ENCODE measurements at regions not wholly inside any gene's neighbourhood (a gene's known extent, or its start where the extent isn't known, plus 50 kb on each side); places are given as distances from the start of the nearest gene placed in this dataset.

DNA sequence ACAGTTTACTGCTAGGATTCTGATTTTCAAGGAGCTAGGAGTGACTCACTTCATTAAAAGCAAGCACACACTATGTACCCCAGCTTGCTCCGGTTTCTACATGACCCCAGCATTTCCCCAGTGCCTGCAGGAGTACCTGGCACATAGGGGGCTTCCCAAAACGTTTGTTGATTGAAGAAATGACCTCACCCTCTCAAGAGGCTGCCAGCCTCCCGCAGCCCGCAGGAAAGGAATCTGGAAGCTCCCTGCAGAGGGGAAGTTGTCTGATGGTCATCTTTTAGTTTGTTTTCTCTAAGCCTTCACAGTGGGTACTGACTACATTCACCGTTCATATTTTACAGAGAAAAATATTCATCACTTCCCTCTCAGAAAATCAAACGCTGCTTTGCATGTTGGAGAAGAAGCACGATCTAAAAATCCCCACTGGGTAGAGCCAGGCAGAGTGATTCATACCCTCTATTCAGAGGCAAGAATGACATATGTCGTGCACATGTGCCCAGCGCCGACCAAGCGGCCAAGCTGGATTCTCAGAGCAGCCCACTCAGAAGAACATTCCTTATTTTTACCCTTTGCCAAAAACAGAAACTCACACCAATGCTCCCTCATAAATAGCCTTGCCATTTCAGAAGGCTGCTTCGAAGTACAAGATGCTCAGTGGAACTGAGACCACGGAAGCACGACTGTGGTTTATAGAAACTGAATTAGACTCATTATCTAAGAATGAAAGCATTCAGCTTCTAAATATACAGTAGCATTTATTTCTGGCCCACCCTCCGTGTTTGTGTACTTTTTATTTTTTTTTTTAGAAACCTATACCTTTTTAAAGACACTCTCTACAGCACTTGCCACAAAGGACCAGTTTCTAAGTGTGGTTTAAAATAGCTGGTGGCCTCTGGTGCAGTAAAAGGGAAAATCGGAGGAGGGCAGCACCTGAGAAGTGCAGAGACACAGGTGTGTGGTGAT, 143.2 kb downstream of the MIS18A start:
- H3K9me3 ChIP-seq, result no peaks in the 10 kb centered on the region
- 53% methylated on average over 15 of the region's 16 CpGs for WGBS (ENCODE audit: insufficient coverage, low coverage, low lambda C conversion rate, missing lambda C conversion rate)
- no peak for DNase-seq

DNA sequence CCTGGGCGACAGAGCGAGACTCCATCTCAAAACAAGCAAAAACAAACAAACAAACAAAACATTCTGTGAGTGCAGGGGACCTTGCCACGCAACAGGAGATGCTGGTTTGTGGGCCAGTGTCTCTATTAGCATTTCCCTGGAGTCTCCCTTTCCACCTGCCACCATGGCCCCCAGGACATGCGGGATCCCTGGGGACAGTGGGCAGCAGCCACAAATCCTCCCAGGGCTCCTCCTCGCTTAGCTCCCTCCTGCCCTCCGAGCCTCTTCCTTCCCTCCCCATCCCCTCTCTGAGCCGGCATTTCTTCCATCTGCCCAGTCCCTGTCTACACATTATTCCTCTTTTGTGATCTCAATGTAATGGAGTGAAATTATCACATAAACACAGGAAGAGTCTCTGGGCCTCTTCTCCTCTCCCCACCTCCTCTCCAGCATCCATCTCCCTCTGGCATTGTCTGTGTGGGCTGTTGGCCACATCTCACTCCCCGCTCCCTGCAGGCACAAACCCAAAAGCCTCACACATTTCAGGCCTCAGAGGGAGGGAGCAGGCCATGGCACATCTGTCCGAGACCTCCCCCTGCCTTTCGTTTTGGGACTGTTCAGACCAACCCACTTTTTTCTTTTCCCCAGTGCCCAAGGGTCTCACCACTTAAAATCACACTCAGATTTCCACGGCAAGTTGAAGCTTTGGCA, 144.3 kb downstream of the MIS18A start:
- H3K4me3 ChIP-seq, result no peak overlapping the region
- WGBS (ENCODE audit: insufficient coverage, low coverage, low lambda C conversion rate, missing lambda C conversion rate), result 52% methylated on average over 9 of the region's 11 CpGs
- H3K36me3 ChIP-seq, result no peaks in the 10 kb centered on the region
- H3K27ac ChIP-seq, result no peak overlapping the region
- H3K4me1 ChIP-seq, result no peaks in the 10 kb centered on the region
- no peak for DNase-seq
- no peak for ATAC-seq
- no peak for TF ChIP-seq POLR2A (IDR thresholded peaks at IDR 0.05)
- TF ChIP-seq, protein P1, sequence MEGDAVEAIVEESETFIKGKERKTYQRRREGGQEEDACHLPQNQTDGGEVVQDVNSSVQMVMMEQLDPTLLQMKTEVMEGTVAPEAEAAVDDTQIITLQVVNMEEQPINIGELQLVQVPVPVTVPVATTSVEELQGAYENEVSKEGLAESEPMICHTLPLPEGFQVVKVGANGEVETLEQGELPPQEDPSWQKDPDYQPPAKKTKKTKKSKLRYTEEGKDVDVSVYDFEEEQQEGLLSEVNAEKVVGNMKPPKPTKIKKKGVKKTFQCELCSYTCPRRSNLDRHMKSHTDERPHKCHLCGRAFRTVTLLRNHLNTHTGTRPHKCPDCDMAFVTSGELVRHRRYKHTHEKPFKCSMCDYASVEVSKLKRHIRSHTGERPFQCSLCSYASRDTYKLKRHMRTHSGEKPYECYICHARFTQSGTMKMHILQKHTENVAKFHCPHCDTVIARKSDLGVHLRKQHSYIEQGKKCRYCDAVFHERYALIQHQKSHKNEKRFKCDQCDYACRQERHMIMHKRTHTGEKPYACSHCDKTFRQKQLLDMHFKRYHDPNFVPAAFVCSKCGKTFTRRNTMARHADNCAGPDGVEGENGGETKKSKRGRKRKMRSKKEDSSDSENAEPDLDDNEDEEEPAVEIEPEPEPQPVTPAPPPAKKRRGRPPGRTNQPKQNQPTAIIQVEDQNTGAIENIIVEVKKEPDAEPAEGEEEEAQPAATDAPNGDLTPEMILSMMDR (IDR thresholded peaks at IDR 0.05), result no peak
- H3K27me3 ChIP-seq, result no peaks in the 10 kb centered on the region
- intact Hi-C loops (cut with DNase I), result no loop called here
- H3K9me3 ChIP-seq, result no peaks in the 10 kb centered on the region

More for the DNA sequence above, 143.2 kb downstream of the MIS18A start:
- intact Hi-C loops (cut with DNase I), result no loop called here
- H3K36me3 ChIP-seq, result no peaks in the 10 kb centered on the region
- no peaks in the 10 kb centered on the region for H3K4me1 ChIP-seq
- H3K27me3 ChIP-seq, result no peaks in the 10 kb centered on the region
- no peak overlapping the region for H3K27ac ChIP-seq
- TF ChIP-seq POLR2A (IDR thresholded peaks at IDR 0.05), result no peak
- TF ChIP-seq, protein P1 (IDR thresholded peaks at IDR 0.05), result no peak
- no peak overlapping the region for H3K4me3 ChIP-seq
- no peak for ATAC-seq

DNA sequence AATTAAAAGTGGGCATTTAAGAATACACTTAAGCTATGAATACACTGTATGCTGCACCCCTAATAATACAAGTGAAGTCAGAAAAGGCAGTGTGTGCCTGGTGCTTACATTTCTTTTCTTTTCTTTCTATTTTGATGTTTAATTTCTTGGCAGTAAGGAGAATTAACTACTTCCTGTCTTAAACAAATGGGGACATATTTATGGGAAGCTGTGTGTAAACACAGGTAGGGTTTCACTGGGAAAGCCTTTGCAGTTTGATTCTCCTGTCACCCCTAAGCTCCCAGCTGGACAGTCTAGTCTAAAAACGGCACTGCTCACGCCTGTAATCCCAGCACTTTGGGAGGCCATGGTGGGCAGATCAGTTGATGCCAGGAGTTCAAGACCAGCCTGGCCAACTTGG, 146.0 kb downstream of the MIS18A start:
- no peaks in the 10 kb centered on the region for H3K9me3 ChIP-seq
- H3K4me3 ChIP-seq, result no peak overlapping the region
- TF ChIP-seq POLR2A (IDR thresholded peaks at IDR 0.05), result no peak
- TF ChIP-seq, protein P1 (IDR thresholded peaks at IDR 0.05), result no peak
- DNase-seq (no peak), ATAC-seq (no peak)
- intact Hi-C loops (cut with DNase I), result no loop called here
- H3K36me3 ChIP-seq, result no peaks in the 10 kb centered on the region
- no peak overlapping the region for H3K27ac ChIP-seq
- H3K27me3 ChIP-seq, result no peaks in the 10 kb centered on the region
- 34% methylated on average over 2 of the region's 2 CpGs for WGBS (ENCODE audit: insufficient coverage, low coverage, low lambda C conversion rate, missing lambda C conversion rate)
- no peaks in the 10 kb centered on the region for H3K4me1 ChIP-seq

GRCh38 chr21:32132409-32132808, 146.4 kb downstream of the MIS18A start:
- Histone ChIP-seq H3K27ac (no peak overlapping the region), H3K27me3 (no peaks in the 10 kb centered on the region), H3K4me3 (no peak overlapping the region), H3K36me3 (no peaks in the 10 kb centered on the region), H3K4me1 (no peaks in the 10 kb centered on the region), H3K9me3 (no peaks in the 10 kb centered on the region)
- 70% methylated on average over 3 of the region's 3 CpGs for whole genome bisulfite sequencing (ENCODE audit: insufficient coverage, low coverage, low lambda C conversion rate, missing lambda C conversion rate)
- ATAC-seq, result no peak
- TF ChIP-seq, protein P1 (IDR thresholded peaks at IDR 0.05), result no peak
- no peak for TF ChIP-seq POLR2A (IDR thresholded peaks at IDR 0.05)
- intact Hi-C loops (cut with DNase I), result no loop called here
- no peak for DNase-seq
